ENCODE measurements at regions not wholly inside any gene's neighbourhood (a gene's known extent, or its start where the extent isn't known, plus 50 kb on each side); places are given as distances from the start of the nearest gene placed in this dataset.
A peak's percentile ranks its signal among the peaks of the same experiment; 100 is the strongest.
"Not testable (repeated sequence)": the region's sequence is repeated elsewhere in the genome, so short reads cannot be mapped to it uniquely, and the experiment has no call there.

- no peak for DNase-seq
- H3K9me3 ChIP-seq = no peaks in the 10 kb centered on the region
- intact Hi-C loops (cut with DNase I) = no loop called here
- 89 to 91% methylated on average over 3 of the region's 3 CpGs for WGBS, 2 donors
- H3K4me3 ChIP-seq = no peak overlapping the region
- no peaks in the 10 kb centered on the region for H3K27me3 ChIP-seq
- TF ChIP-seq CTCF (IDR thresholded peaks at IDR 0.05) = no peak
- TF ChIP-seq POLR2A (IDR thresholded peaks at IDR 0.05) = no peak
- peak overlapping the region in 1 of 4 donors; percentile 39 for H3K27ac ChIP-seq
- H3K4me1 ChIP-seq = peaks cover 0 to 40% (median 28%) of the 10 kb centered on the region in 4 donors
- no peaks in the 10 kb centered on the region for H3K36me3 ChIP-seq
These were observed 327.2 kb downstream of the CENPW start for GRCh38 chr6:126667071-126667470.

GRCh38 chr6:126667728-126668127, 327.8 kb downstream of the CENPW start:
- intact Hi-C loops (cut with DNase I) = no loop called here
- Histone ChIP-seq H3K27ac (peak overlapping the region in 1 of 4 donors; percentile 25), H3K27me3 (no peaks in the 10 kb centered on the region), H3K36me3 (no peaks in the 10 kb centered on the region), H3K9me3 (no peaks in the 10 kb centered on the region), H3K4me1 (peaks cover 0 to 36% (median 27%) of the 10 kb centered on the region in 4 donors), H3K4me3 (no peak overlapping the region)
- DNase-seq = no peak
- TF ChIP-seq CTCF (IDR thresholded peaks at IDR 0.05) (no peak), EP300 (IDR thresholded peaks at IDR 0.05) (no peak), POLR2A (IDR thresholded peaks at IDR 0.05) (no peak), POLR2AphosphoS5 (IDR thresholded peaks at IDR 0.05) (no peak)

- H3K4me3 ChIP-seq = no peak overlapping the region
- peaks cover 0 to 8% (median 4%) of the 10 kb centered on the region in 4 donors for H3K4me1 ChIP-seq
- TF ChIP-seq POLR2AphosphoS5 (IDR thresholded peaks at IDR 0.05) (no peak), EP300 (IDR thresholded peaks at IDR 0.05) (no peak), POLR2A (IDR thresholded peaks at IDR 0.05) (no peak), CTCF (IDR thresholded peaks at IDR 0.05) (no peak)
- H3K27ac ChIP-seq = no peak overlapping the region
- no peaks in the 10 kb centered on the region for H3K27me3 ChIP-seq
- WGBS, 2 donors = 60 to 71% methylated on average over 1 of the region's 1 CpG
- no peaks in the 10 kb centered on the region for H3K36me3 ChIP-seq
- intact Hi-C loops (cut with DNase I) = no loop called here
- no peak for DNase-seq
- H3K9me3 ChIP-seq = no peaks in the 10 kb centered on the region
These were observed 332.7 kb downstream of the CENPW start for GRCh38 chr6:126672649-126673048.

GRCh38 chr6:126673749-126674148, 333.8 kb downstream of the CENPW start:
- DNase-seq; H3K36me3 ChIP-seq; H3K9me3 ChIP-seq; H3K27ac ChIP-seq; H3K4me3 ChIP-seq; intact Hi-C loops (cut with DNase I); H3K4me1 ChIP-seq; H3K27me3 ChIP-seq: not testable (repeated sequence)
- 90 to 91% methylated on average over 13 of the region's 13 CpGs for WGBS, 2 donors

- H3K4me3 ChIP-seq = no peak overlapping the region
- 69 to 90% methylated on average over 2 of the region's 2 CpGs for WGBS, 2 donors
These were observed 342.5 kb downstream of the CENPW start for GRCh38 chr6:126682440-126682839.

More at GRCh38 chr6:126682440-126682839, 342.5 kb downstream of the CENPW start:
- H3K36me3 ChIP-seq = no peaks in the 10 kb centered on the region
- H3K27me3 ChIP-seq = no peaks in the 10 kb centered on the region
- no peak overlapping the region for H3K27ac ChIP-seq
- intact Hi-C loops (cut with DNase I) = no loop called here
- H3K4me1 ChIP-seq = no peaks in the 10 kb centered on the region
- TF ChIP-seq EP300 (IDR thresholded peaks at IDR 0.05) = no peak
- no peak for TF ChIP-seq POLR2AphosphoS5 (IDR thresholded peaks at IDR 0.05)
- TF ChIP-seq POLR2A (IDR thresholded peaks at IDR 0.05) = no peak
- TF ChIP-seq CTCF (IDR thresholded peaks at IDR 0.05) = no peak
- peaks cover 0 to 1% (median 0%) of the 10 kb centered on the region in 4 donors for H3K9me3 ChIP-seq
- DNase-seq = no peak
